Right lobe of liver (tissue), 4 donors: ENCODE measurements at regions not wholly inside any gene's neighbourhood (a gene's known extent, or its start where the extent isn't known, plus 50 kb on each side); places are given as distances from the start of the nearest gene placed in this dataset.

Experiments used
- CTCF ChIP-seq, 4 donors: fragments of 200-600 bp in 3 of 4; fragments of 450-650 bp in 1 of 4; IDR thresholded peaks; one replicate each; pipeline versions ENCODE4 v1.5.1 to v1.8.0; 2016 to 2022; ENCODE audit warnings: antibody characterized with exemption in 4 of 4, mild to moderate bottlenecking in 2 of 4
- POLR2A ChIP-seq: fragments of 450-650 bp; IDR thresholded peaks from one replicate; pipeline ENCODE4 v1.6.1; 2017; ENCODE audit warnings: antibody characterized with exemption, mild to moderate bottlenecking
- donor health status: DM: no; HTN: no; CAD: no.
- donor health status: DM: no; HTN: no; CAD: no.
- donor health status: DM: no; HTN: yes; CAD: no.

DNA sequence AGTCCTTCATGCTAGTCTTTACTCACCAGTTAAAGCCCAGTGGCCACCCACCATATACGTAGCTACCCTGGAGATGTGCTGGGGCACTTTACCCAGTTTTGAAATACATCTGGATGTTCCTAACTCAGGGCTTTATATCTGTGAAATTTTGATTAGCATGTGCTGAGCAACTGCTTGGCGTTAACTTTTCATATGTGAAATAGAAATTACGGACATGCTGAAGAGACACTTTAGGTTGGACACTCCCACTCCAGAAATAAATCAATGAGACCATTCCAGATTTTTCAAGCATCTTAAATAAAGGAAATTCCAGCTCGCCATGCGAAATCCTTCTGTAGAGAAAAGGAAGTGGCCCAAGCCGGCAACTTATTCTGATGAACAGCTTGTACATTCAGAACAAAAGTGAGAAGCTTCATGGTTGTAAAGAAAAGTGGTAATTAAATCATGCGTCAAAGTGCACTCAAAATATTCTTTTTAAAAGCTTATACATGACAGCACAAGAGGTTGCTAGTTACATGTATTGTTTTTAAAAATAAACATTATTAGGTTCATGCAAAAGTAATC lies 153.5 kb upstream of the ITGB1 start:
- TF ChIP-seq POLR2A = no peak
- TF ChIP-seq CTCF (IDR thresholded peaks at IDR 0.05) = no peak
